GM12874 (cell line): ENCODE measurements at regions not wholly inside any gene's neighbourhood (a gene's known extent, or its start where the extent isn't known, plus 50 kb on each side); places are given as distances from the start of the nearest gene placed in this dataset.

Experiments used
- CTCF ChIP-seq: IDR thresholded peaks from 2 replicates; pipeline ENCODE4 v1.5.1; 2011; ENCODE audit warnings: low read depth, mild to moderate bottlenecking, control low read depth, low read length, moderate library complexity; ENCODE audit not compliant: insufficient read depth

GRCh38 chr3:162547321-162547720, 1050.7 kb downstream of the OTOL1 start:
- no peak for TF ChIP-seq CTCF

GRCh38 chr3:162555761-162556160, 1059.2 kb downstream of the OTOL1 start:
- no peak for TF ChIP-seq CTCF

GRCh38 chr3:162558016-162558415, 1061.4 kb downstream of the OTOL1 start:
- no peak for TF ChIP-seq CTCF

- TF ChIP-seq CTCF = no peak
Observed at GRCh38 chr3:162568706-162569105, 1072.1 kb downstream of the OTOL1 start.

- no peak for TF ChIP-seq CTCF
Observed at GRCh38 chr3:162569314-162569713, 1072.7 kb downstream of the OTOL1 start.

- TF ChIP-seq CTCF = no peak
Observed at GRCh38 chr3:162584986-162585385, 1088.4 kb downstream of the OTOL1 start.

- no peak for TF ChIP-seq CTCF
Observed at GRCh38 chr3:162586591-162586990, 1090.0 kb downstream of the OTOL1 start.

- no peak for TF ChIP-seq CTCF
Observed at GRCh38 chr3:162597226-162597625, 1100.6 kb downstream of the OTOL1 start.
